H1 (cell line): ENCODE measurements at regions not wholly inside any gene's neighbourhood (a gene's known extent, or its start where the extent isn't known, plus 50 kb on each side); places are given as distances from the start of the nearest gene placed in this dataset.

ENCODE experiments used
- CBX8 ChIP-seq: fragments of 300-800, 300-1000 bp; sonication (generic); IDR thresholded peaks from 2 replicates; pipeline ENCODE4 v1.7.1; 2016; ENCODE audit warnings: low read depth, low read length, borderline replicate concordance
- TAF1 ChIP-seq: IDR thresholded peaks from 2 replicates; pipeline ENCODE4 v1.6.1; 2011; ENCODE audit warnings: mild to moderate bottlenecking, low read depth, low read length
- TF ChIP-seq, protein P1 (sequence below): fragments of 300-600 bp; sonication (generic); IDR thresholded peaks from 2 replicates; pipeline ENCODE4 v1.7.1; 2012; ENCODE audit warnings: low read length, moderate library complexity, mild to moderate bottlenecking, inconsistent platforms; ENCODE audit not compliant: insufficient replicate concordance
- TF ChIP-seq, protein P2 (sequence below), 3 experiments: IDR thresholded peaks; 1 replicate in 2 of 3; 2 replicates in 1 of 3; pipeline versions ENCODE4 v1.5.1 to v1.6.1; 2011; ENCODE audit warnings: low read length in 3 of 3, mild to moderate bottlenecking in 3 of 3, inconsistent platforms in 2 of 3, low read depth in 1 of 3, moderate library complexity in 1 of 3; ENCODE audit not compliant: insufficient read depth in 1 of 3; ENCODE audit errors: control extremely low read depth in 1 of 3

DNA sequence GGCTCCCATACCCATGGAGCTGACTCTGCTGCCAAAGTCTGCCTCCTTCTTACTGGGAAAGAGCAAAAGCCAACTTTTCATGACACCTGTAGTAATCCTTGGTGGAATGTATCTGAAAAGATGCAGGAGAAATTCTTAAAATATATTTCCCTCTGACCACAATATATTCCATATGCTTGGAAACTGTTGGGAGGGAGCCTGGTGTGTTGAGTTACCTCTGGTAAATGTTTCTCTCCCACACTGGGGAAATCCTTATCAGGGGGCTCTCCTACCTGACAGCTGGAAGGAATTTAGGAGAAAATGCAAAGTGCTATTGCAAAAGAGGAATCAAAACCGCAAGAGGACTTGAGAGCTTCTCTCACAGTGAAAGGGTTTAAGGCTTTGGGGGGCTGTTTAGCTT lies 139.4 kb downstream of the TBX5 start (continued):
- TF ChIP-seq, protein P1, sequence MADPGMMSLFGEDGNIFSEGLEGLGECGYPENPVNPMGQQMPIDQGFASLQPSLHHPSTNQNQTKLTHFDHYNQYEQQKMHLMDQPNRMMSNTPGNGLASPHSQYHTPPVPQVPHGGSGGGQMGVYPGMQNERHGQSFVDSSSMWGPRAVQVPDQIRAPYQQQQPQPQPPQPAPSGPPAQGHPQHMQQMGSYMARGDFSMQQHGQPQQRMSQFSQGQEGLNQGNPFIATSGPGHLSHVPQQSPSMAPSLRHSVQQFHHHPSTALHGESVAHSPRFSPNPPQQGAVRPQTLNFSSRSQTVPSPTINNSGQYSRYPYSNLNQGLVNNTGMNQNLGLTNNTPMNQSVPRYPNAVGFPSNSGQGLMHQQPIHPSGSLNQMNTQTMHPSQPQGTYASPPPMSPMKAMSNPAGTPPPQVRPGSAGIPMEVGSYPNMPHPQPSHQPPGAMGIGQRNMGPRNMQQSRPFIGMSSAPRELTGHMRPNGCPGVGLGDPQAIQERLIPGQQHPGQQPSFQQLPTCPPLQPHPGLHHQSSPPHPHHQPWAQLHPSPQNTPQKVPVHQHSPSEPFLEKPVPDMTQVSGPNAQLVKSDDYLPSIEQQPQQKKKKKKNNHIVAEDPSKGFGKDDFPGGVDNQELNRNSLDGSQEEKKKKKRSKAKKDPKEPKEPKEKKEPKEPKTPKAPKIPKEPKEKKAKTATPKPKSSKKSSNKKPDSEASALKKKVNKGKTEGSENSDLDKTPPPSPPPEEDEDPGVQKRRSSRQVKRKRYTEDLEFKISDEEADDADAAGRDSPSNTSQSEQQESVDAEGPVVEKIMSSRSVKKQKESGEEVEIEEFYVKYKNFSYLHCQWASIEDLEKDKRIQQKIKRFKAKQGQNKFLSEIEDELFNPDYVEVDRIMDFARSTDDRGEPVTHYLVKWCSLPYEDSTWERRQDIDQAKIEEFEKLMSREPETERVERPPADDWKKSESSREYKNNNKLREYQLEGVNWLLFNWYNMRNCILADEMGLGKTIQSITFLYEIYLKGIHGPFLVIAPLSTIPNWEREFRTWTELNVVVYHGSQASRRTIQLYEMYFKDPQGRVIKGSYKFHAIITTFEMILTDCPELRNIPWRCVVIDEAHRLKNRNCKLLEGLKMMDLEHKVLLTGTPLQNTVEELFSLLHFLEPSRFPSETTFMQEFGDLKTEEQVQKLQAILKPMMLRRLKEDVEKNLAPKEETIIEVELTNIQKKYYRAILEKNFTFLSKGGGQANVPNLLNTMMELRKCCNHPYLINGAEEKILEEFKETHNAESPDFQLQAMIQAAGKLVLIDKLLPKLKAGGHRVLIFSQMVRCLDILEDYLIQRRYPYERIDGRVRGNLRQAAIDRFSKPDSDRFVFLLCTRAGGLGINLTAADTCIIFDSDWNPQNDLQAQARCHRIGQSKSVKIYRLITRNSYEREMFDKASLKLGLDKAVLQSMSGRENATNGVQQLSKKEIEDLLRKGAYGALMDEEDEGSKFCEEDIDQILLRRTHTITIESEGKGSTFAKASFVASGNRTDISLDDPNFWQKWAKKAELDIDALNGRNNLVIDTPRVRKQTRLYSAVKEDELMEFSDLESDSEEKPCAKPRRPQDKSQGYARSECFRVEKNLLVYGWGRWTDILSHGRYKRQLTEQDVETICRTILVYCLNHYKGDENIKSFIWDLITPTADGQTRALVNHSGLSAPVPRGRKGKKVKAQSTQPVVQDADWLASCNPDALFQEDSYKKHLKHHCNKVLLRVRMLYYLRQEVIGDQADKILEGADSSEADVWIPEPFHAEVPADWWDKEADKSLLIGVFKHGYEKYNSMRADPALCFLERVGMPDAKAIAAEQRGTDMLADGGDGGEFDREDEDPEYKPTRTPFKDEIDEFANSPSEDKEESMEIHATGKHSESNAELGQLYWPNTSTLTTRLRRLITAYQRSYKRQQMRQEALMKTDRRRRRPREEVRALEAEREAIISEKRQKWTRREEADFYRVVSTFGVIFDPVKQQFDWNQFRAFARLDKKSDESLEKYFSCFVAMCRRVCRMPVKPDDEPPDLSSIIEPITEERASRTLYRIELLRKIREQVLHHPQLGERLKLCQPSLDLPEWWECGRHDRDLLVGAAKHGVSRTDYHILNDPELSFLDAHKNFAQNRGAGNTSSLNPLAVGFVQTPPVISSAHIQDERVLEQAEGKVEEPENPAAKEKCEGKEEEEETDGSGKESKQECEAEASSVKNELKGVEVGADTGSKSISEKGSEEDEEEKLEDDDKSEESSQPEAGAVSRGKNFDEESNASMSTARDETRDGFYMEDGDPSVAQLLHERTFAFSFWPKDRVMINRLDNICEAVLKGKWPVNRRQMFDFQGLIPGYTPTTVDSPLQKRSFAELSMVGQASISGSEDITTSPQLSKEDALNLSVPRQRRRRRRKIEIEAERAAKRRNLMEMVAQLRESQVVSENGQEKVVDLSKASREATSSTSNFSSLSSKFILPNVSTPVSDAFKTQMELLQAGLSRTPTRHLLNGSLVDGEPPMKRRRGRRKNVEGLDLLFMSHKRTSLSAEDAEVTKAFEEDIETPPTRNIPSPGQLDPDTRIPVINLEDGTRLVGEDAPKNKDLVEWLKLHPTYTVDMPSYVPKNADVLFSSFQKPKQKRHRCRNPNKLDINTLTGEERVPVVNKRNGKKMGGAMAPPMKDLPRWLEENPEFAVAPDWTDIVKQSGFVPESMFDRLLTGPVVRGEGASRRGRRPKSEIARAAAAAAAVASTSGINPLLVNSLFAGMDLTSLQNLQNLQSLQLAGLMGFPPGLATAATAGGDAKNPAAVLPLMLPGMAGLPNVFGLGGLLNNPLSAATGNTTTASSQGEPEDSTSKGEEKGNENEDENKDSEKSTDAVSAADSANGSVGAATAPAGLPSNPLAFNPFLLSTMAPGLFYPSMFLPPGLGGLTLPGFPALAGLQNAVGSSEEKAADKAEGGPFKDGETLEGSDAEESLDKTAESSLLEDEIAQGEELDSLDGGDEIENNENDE = no peak
- TF ChIP-seq TAF1 (no peak), CBX8 (no peak)
- TF ChIP-seq, protein P2, sequence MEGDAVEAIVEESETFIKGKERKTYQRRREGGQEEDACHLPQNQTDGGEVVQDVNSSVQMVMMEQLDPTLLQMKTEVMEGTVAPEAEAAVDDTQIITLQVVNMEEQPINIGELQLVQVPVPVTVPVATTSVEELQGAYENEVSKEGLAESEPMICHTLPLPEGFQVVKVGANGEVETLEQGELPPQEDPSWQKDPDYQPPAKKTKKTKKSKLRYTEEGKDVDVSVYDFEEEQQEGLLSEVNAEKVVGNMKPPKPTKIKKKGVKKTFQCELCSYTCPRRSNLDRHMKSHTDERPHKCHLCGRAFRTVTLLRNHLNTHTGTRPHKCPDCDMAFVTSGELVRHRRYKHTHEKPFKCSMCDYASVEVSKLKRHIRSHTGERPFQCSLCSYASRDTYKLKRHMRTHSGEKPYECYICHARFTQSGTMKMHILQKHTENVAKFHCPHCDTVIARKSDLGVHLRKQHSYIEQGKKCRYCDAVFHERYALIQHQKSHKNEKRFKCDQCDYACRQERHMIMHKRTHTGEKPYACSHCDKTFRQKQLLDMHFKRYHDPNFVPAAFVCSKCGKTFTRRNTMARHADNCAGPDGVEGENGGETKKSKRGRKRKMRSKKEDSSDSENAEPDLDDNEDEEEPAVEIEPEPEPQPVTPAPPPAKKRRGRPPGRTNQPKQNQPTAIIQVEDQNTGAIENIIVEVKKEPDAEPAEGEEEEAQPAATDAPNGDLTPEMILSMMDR (IDR thresholded peaks at IDR 0.05; ENCODE audit: control extremely low read depth in 1 of 3, insufficient read depth in 1 of 3, low read depth in 1 of 3, low read length in 3 of 3) = no peak
